GM23338 (cell line): ENCODE measurements at regions not wholly inside any gene's neighbourhood (a gene's known extent, or its start where the extent isn't known, plus 50 kb on each side); places are given as distances from the start of the nearest gene placed in this dataset.

Experiments
- ATAC-seq: fragments of 200-7000 bp; cut with Tn5 transposase; 3 replicates; pipeline ENCODE4 v1.9.1; 2020
- DNase-seq: peaks from one replicate; pipeline ENCODE4 v3.0.0-alpha.2; 2015; ENCODE audit warnings: low spot score
- H2AFZ ChIP-seq: fragments of 200-600 bp; sonication (generic); 2 replicates; pipeline ENCODE4 v1.8.0; 2016; ENCODE audit warnings: antibody characterized with exemption, mild to moderate bottlenecking, moderate library complexity
- H3F3A ChIP-seq: fragments of 200-600 bp; sonication (generic); replicated peaks from 2 replicates; pipeline ENCODE4 v1.8.0; 2017; ENCODE audit warnings: antibody characterized with exemption, mixed run types, low read depth
- H3K27ac ChIP-seq: fragments of 200-600 bp; sonication (generic); 2 replicates; pipeline ENCODE4 v1.6.1; 2016; ENCODE audit warnings: low read depth
- H3K27me3 ChIP-seq: fragments of 200-600 bp; sonication (generic); 2 replicates; pipeline ENCODE4 v1.8.0; 2016; ENCODE audit warnings: mild to moderate bottlenecking, mixed run types, moderate library complexity; ENCODE audit not compliant: insufficient read depth
- H3K36me3 ChIP-seq: fragments of 200-600 bp; sonication (generic); 2 replicates; pipeline ENCODE4 v1.8.0; 2016; ENCODE audit warnings: mild to moderate bottlenecking; ENCODE audit not compliant: insufficient read depth
- H3K4me1 ChIP-seq: fragments of 200-600 bp; sonication (generic); 2 replicates; pipeline ENCODE4 v1.8.0; 2016; ENCODE audit warnings: mild to moderate bottlenecking, moderate library complexity; ENCODE audit not compliant: insufficient read depth
- H3K4me2 ChIP-seq: fragments of 200-600 bp; sonication (generic); 2 replicates; pipeline ENCODE4 v1.7.1; 2017; ENCODE audit warnings: mixed run types
- H3K4me3 ChIP-seq: fragments of 200-600 bp; sonication (generic); 2 replicates; pipeline ENCODE4 v1.6.1; 2016; ENCODE audit warnings: mixed run types
- H3K79me2 ChIP-seq: fragments of 200-600 bp; sonication (generic); replicated peaks from 2 replicates; pipeline ENCODE4 v1.8.0; 2017; ENCODE audit warnings: mild to moderate bottlenecking; ENCODE audit not compliant: insufficient read depth
- H3K9me2 ChIP-seq: fragments of 200-600 bp; sonication (generic); 2 replicates; pipeline ENCODE4 v1.8.0; 2017; ENCODE audit not compliant: insufficient read depth
- H4K20me1 ChIP-seq: fragments of 200-600 bp; sonication (generic); replicated peaks from 2 replicates; pipeline ENCODE4 v1.8.0; 2017; ENCODE audit warnings: mild to moderate bottlenecking; ENCODE audit not compliant: insufficient read depth
- H3K27ac Mint-ChIP-seq: 2 replicates; pipeline ENCODE4 v1.8.0; 2020; ENCODE audit warnings: inconsistent platforms, mild to moderate bottlenecking, moderate library complexity, mixed read lengths
- H3K27me3 Mint-ChIP-seq: 3 replicates; pipeline ENCODE4 v1.8.0; 2022; ENCODE audit warnings: low read depth, mild to moderate bottlenecking, moderate library complexity, mixed read lengths, inconsistent platforms; ENCODE audit not compliant: insufficient read depth, poor library complexity
- H3K36me3 Mint-ChIP-seq: 3 replicates; pipeline ENCODE4 v1.8.0; 2021; ENCODE audit warnings: low read depth, mild to moderate bottlenecking, inconsistent platforms, moderate library complexity, mixed read lengths
- H3K4me1 Mint-ChIP-seq: 3 replicates; pipeline ENCODE4 v1.8.0; 2020; ENCODE audit warnings: mild to moderate bottlenecking, inconsistent platforms, mixed read lengths
- H3K4me3 Mint-ChIP-seq: 3 replicates; pipeline ENCODE4 v1.8.0; 2021; ENCODE audit warnings: moderate library complexity, mild to moderate bottlenecking, inconsistent platforms, mixed read lengths
- H3K9me3 Mint-ChIP-seq: 3 replicates; pipeline ENCODE4 v1.8.0; 2020; ENCODE audit warnings: moderate library complexity, mild to moderate bottlenecking, inconsistent platforms, mixed read lengths
- CREB1 ChIP-seq: fragments of 250-450 bp; sonication (Bioruptor Pico); IDR thresholded peaks from 2 replicates; pipeline ENCODE4 v1.5.0; 2020; ENCODE audit warnings: low read depth, mild to moderate bottlenecking, moderate library complexity
- EZH2 ChIP-seq: fragments of 200-600 bp; sonication (generic); IDR thresholded peaks from one replicate; pipeline ENCODE4 v1.8.0; 2017; ENCODE audit warnings: antibody characterized with exemption, mild to moderate bottlenecking, low read depth; ENCODE audit not compliant: unreplicated experiment
- EZH2phosphoT487 ChIP-seq: fragments of 200-600 bp; sonication (generic); IDR thresholded peaks from one replicate; pipeline ENCODE4 v1.8.1; 2018; ENCODE audit warnings: antibody characterized with exemption; ENCODE audit not compliant: unreplicated experiment
- JUNB ChIP-seq: IDR thresholded peaks from one replicate; pipeline ENCODE4 v1.6.1; 2016; ENCODE audit warnings: antibody characterized with exemption; ENCODE audit not compliant: unreplicated experiment
- NANOG ChIP-seq: IDR thresholded peaks from 2 replicates; pipeline ENCODE4 v1.6.1; 2016; ENCODE audit warnings: antibody characterized with exemption, borderline replicate concordance
- POLR2AphosphoS5 ChIP-seq: IDR thresholded peaks from 2 replicates; pipeline ENCODE4 v1.6.1; 2016; ENCODE audit warnings: antibody characterized with exemption, low read depth
- STAT1 ChIP-seq: IDR thresholded peaks from one replicate; pipeline ENCODE4 v1.6.1; 2016; ENCODE audit warnings: antibody characterized with exemption; ENCODE audit not compliant: unreplicated experiment
- ZNF114 ChIP-seq: fragments of 250-450 bp; sonication (Bioruptor Pico); IDR thresholded peaks from 2 replicates; pipeline ENCODE4 v1.5.0; 2020; ENCODE audit warnings: mild to moderate bottlenecking, moderate library complexity
- ZNF331 ChIP-seq: fragments of 250-450 bp; sonication (Bioruptor Pico); IDR thresholded peaks from 2 replicates; pipeline ENCODE4 v1.5.0; 2020; ENCODE audit warnings: low read depth, mild to moderate bottlenecking, moderate library complexity
- TF ChIP-seq, protein P1 (sequence below): fragments of 250-450 bp; sonication (Bioruptor Pico); IDR thresholded peaks from 2 replicates; pipeline ENCODE4 v1.5.0; 2020; ENCODE audit warnings: mild to moderate bottlenecking, moderate library complexity
- TF ChIP-seq, protein P2 (sequence below): IDR thresholded peaks from 2 replicates; pipeline ENCODE4 v1.6.1; 2016; ENCODE audit warnings: antibody characterized with exemption
- TF ChIP-seq, protein P3 (sequence below): IDR thresholded peaks from one replicate; pipeline ENCODE4 v1.6.1; 2018; ENCODE audit warnings: antibody characterized with exemption; ENCODE audit not compliant: unreplicated experiment

DNA sequence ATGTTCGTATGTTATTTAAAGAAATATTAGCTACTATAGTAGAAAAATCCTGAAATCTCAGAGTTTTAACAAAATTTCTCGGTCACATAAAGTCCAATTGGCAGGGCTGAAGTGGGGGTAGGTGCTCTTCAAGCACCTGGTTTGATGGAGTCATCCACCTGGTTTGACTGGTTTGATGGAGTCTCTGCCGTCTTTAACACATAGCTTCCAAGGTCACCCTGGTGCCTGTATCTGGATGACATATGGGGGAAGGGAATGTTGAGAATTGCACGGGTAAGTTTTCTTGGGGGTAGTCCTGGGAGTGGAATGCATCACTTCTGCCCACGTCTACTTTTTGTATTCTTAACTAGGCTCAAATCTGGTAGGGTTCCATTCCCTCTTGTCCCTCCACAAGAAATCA, 351.2 kb downstream of the SH3GL2 start:
- Histone ChIP-seq H3K79me2 (no peaks in the 10 kb centered on the region), H3K4me3 (no peak overlapping the region), H3K9me2 (peaks cover 9% of the 10 kb centered on the region; the same call in 1 of the 2 replicates), H3K4me1 (peaks cover 28% of the 10 kb centered on the region), H3K36me3 (no peaks in the 10 kb centered on the region), H2AFZ (no peak overlapping the region), H3K27me3 (no peaks in the 10 kb centered on the region), H3K27ac (no peak overlapping the region), H3K4me2 (no peak overlapping the region), H4K20me1 (no peaks in the 10 kb centered on the region), H3F3A (no peaks in the 10 kb centered on the region)
- ATAC-seq = no peak
- TF ChIP-seq EZH2 = no peak
- Mint-ChIP-seq H3K27me3 (peaks cover 2% of the 10 kb centered on the region), H3K4me1 (peaks cover 33% of the 10 kb centered on the region), H3K4me3 (no peak overlapping the region), H3K36me3 (no peaks in the 10 kb centered on the region), H3K27ac (no peak overlapping the region), H3K9me3 (peaks cover 4% of the 10 kb centered on the region; the same call in 1 of the 3 replicates)
- no peak for DNase-seq

DNA sequence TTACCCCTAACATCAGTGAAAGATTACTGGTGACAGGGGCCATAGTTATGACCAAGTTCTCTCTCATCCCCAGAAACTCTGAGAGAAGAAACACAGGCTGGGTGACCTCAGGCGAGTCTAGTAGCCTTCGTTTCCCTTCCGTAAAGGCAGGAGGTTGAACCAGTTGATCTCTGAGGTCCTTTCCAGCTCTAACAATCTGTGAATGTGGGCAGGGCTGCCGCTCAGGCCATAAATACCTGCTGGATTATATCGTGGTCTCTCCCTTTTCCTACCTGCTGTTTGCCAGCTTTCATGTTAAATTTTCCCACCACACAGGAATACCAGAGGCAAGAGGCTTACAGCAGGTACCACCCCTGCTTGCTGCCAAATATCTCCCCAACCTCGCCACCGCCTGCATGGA, 357.5 kb downstream of the SH3GL2 start:
- peaks cover 15% of the 10 kb centered on the region; the same call in 1 of the 2 replicates for H3K9me2 ChIP-seq
- no peaks in the 10 kb centered on the region for H3K36me3 ChIP-seq
- no peak for ATAC-seq
- H3K4me2 ChIP-seq = no peak overlapping the region
- H3K36me3 Mint-ChIP-seq = no peaks in the 10 kb centered on the region
- no peak overlapping the region for H3K27ac Mint-ChIP-seq
- H3K27ac ChIP-seq = no peak overlapping the region
- H3K9me3 Mint-ChIP-seq = no peaks in the 10 kb centered on the region
- H3K4me3 Mint-ChIP-seq = no peak overlapping the region
- no peak overlapping the region for H2AFZ ChIP-seq
- H3F3A ChIP-seq = no peaks in the 10 kb centered on the region
- H4K20me1 ChIP-seq = no peaks in the 10 kb centered on the region
- H3K4me3 ChIP-seq = no peak overlapping the region
- H3K4me1 Mint-ChIP-seq = peaks cover 10% of the 10 kb centered on the region; the same call in 2 of the 3 replicates
- no peaks in the 10 kb centered on the region for H3K27me3 ChIP-seq
- H3K27me3 Mint-ChIP-seq = peaks cover 5% of the 10 kb centered on the region
- peaks cover 11% of the 10 kb centered on the region for H3K4me1 ChIP-seq
- no peak for DNase-seq
- H3K79me2 ChIP-seq = no peaks in the 10 kb centered on the region
- TF ChIP-seq POLR2AphosphoS5 (no peak), CREB1 (no peak), STAT1 (no peak), EZH2phosphoT487 (no peak), EZH2 (no peak), ZNF331 (CRISPR knock-in tag) (no peak), NANOG (no peak), JUNB (no peak), ZNF114 (CRISPR knock-in tag) (no peak)
- TF ChIP-seq, protein P1, sequence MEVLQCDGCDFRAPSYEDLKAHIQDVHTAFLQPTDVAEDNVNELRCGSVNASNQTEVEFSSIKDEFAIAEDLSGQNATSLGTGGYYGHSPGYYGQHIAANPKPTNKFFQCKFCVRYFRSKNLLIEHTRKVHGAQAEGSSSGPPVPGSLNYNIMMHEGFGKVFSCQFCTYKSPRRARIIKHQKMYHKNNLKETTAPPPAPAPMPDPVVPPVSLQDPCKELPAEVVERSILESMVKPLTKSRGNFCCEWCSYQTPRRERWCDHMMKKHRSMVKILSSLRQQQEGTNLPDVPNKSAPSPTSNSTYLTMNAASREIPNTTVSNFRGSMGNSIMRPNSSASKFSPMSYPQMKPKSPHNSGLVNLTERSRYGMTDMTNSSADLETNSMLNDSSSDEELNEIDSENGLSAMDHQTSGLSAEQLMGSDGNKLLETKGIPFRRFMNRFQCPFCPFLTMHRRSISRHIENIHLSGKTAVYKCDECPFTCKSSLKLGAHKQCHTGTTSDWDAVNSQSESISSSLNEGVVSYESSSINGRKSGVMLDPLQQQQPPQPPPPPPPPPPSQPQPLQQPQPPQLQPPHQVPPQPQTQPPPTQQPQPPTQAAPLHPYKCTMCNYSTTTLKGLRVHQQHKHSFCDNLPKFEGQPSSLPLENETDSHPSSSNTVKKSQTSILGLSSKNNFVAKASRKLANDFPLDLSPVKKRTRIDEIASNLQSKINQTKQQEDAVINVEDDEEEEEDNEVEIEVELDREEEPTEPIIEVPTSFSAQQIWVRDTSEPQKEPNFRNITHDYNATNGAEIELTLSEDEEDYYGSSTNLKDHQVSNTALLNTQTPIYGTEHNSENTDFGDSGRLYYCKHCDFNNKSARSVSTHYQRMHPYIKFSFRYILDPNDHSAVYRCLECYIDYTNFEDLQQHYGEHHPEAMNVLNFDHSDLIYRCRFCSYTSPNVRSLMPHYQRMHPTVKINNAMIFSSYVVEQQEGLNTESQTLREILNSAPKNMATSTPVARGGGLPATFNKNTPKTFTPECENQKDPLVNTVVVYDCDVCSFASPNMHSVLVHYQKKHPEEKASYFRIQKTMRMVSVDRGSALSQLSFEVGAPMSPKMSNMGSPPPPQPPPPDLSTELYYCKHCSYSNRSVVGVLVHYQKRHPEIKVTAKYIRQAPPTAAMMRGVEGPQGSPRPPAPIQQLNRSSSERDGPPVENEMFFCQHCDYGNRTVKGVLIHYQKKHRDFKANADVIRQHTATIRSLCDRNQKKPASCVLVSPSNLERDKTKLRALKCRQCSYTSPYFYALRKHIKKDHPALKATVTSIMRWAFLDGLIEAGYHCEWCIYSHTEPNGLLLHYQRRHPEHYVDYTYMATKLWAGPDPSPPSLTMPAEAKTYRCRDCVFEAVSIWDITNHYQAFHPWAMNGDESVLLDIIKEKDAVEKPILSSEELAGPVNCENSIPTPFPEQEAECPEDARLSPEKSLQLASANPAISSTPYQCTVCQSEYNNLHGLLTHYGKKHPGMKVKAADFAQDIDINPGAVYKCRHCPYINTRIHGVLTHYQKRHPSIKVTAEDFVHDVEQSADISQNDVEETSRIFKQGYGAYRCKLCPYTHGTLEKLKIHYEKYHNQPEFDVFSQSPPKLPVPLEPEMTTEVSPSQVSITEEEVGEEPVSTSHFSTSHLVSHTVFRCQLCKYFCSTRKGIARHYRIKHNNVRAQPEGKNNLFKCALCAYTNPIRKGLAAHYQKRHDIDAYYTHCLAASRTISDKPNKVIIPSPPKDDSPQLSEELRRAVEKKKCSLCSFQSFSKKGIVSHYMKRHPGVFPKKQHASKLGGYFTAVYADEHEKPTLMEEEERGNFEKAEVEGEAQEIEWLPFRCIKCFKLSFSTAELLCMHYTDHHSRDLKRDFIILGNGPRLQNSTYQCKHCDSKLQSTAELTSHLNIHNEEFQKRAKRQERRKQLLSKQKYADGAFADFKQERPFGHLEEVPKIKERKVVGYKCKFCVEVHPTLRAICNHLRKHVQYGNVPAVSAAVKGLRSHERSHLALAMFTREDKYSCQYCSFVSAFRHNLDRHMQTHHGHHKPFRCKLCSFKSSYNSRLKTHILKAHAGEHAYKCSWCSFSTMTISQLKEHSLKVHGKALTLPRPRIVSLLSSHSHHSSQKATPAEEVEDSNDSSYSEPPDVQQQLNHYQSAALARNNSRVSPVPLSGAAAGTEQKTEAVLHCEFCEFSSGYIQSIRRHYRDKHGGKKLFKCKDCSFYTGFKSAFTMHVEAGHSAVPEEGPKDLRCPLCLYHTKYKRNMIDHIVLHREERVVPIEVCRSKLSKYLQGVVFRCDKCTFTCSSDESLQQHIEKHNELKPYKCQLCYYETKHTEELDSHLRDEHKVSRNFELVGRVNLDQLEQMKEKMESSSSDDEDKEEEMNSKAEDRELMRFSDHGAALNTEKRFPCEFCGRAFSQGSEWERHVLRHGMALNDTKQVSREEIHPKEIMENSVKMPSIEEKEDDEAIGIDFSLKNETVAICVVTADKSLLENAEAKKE = no peak
- TF ChIP-seq, protein P2, sequence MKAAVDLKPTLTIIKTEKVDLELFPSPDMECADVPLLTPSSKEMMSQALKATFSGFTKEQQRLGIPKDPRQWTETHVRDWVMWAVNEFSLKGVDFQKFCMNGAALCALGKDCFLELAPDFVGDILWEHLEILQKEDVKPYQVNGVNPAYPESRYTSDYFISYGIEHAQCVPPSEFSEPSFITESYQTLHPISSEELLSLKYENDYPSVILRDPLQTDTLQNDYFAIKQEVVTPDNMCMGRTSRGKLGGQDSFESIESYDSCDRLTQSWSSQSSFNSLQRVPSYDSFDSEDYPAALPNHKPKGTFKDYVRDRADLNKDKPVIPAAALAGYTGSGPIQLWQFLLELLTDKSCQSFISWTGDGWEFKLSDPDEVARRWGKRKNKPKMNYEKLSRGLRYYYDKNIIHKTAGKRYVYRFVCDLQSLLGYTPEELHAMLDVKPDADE = no peak
- TF ChIP-seq, protein P3, sequence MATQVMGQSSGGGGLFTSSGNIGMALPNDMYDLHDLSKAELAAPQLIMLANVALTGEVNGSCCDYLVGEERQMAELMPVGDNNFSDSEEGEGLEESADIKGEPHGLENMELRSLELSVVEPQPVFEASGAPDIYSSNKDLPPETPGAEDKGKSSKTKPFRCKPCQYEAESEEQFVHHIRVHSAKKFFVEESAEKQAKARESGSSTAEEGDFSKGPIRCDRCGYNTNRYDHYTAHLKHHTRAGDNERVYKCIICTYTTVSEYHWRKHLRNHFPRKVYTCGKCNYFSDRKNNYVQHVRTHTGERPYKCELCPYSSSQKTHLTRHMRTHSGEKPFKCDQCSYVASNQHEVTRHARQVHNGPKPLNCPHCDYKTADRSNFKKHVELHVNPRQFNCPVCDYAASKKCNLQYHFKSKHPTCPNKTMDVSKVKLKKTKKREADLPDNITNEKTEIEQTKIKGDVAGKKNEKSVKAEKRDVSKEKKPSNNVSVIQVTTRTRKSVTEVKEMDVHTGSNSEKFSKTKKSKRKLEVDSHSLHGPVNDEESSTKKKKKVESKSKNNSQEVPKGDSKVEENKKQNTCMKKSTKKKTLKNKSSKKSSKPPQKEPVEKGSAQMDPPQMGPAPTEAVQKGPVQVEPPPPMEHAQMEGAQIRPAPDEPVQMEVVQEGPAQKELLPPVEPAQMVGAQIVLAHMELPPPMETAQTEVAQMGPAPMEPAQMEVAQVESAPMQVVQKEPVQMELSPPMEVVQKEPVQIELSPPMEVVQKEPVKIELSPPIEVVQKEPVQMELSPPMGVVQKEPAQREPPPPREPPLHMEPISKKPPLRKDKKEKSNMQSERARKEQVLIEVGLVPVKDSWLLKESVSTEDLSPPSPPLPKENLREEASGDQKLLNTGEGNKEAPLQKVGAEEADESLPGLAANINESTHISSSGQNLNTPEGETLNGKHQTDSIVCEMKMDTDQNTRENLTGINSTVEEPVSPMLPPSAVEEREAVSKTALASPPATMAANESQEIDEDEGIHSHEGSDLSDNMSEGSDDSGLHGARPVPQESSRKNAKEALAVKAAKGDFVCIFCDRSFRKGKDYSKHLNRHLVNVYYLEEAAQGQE = no peak
